Spleen (tissue), 7 donors: ENCODE measurements at regions not wholly inside any gene's neighbourhood (a gene's known extent, or its start where the extent isn't known, plus 50 kb on each side); places are given as distances from the start of the nearest gene placed in this dataset.

Source experiments
- CTCF ChIP-seq, 11 experiments: fragments of 200-600 bp in 7 of 11; fragments of 450-650 bp in 4 of 11; sonication (generic) in 4 of 11; IDR thresholded peaks in 8 of 11; conservative IDR thresholded peaks in 3 of 11; 1 replicate in 7 of 11; 2 replicates in 4 of 11; pipeline versions ENCODE4 v1.4.0 to v1.8.0; 2016 to 2021; ENCODE audit warnings: antibody characterized with exemption in 11 of 11, inconsistent platforms in 4 of 11, mild to moderate bottlenecking in 1 of 11
- POLR2A ChIP-seq, 3 donors: fragments of 450-650 bp; IDR thresholded peaks; one replicate each; pipeline ENCODE4 v1.5.1; 2017; ENCODE audit warnings: antibody characterized with exemption in 3 of 3, mild to moderate bottlenecking in 1 of 3
- donor health status: DM: no; HTN: no; CAD: no; lungs with moderate emphysema.
- donor health status: DM: no; HTN: no; CAD: no.
- donor health status: DM: no; HTN: no; CAD: no.

GRCh38 chr3:70383360-70383831, 71.0 kb upstream of the MDFIC2 start:
- TF ChIP-seq POLR2A (IDR thresholded peaks at IDR 0.05): no peak
- no peak for TF ChIP-seq CTCF (IDR thresholded peaks at IDR 0.05 in 8 of 11, conservative IDR thresholded peaks at IDR 0.05 in 3 of 11)
